ENCODE measurements at regions not wholly inside any gene's neighbourhood (a gene's known extent, or its start where the extent isn't known, plus 50 kb on each side); places are given as distances from the start of the nearest gene placed in this dataset.

DNA sequence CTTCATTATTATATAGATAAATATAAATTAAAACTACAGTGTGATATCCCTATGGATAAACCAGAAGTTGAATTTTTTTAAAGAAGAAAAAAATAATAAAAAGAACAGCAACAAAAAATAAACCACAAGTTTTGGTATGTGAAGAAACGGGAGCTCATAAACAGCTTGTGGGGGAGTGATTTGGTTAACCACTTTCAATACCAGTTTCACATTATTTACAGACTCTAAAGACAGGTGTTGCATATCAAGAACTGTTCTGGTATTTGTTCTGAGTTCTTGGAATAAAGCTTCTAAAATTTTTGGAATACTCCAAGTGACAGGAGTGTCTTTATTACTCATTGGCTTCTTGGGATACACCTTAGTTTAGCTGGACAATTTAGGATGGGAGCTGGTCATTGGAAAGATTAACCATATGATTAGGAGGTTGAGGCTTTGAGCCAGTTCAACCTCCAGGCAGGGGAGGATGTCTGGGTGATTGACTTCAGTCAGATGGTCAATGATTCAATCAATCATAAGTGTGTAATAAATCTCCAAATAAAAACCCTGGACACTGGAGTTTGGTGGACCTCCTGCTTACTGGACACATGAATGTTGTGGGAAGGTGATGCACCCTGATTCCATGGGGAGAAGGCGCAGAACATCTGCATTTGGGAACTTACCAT, 2223.1 kb upstream of the C9orf72 start:
- TF ChIP-seq, protein P1, sequence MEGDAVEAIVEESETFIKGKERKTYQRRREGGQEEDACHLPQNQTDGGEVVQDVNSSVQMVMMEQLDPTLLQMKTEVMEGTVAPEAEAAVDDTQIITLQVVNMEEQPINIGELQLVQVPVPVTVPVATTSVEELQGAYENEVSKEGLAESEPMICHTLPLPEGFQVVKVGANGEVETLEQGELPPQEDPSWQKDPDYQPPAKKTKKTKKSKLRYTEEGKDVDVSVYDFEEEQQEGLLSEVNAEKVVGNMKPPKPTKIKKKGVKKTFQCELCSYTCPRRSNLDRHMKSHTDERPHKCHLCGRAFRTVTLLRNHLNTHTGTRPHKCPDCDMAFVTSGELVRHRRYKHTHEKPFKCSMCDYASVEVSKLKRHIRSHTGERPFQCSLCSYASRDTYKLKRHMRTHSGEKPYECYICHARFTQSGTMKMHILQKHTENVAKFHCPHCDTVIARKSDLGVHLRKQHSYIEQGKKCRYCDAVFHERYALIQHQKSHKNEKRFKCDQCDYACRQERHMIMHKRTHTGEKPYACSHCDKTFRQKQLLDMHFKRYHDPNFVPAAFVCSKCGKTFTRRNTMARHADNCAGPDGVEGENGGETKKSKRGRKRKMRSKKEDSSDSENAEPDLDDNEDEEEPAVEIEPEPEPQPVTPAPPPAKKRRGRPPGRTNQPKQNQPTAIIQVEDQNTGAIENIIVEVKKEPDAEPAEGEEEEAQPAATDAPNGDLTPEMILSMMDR (conservative IDR thresholded peaks at IDR 0.05), result no peak
- no peak for TF ChIP-seq ZFX (IDR thresholded peaks at IDR 0.05)
- H3K27ac ChIP-seq, result no peak overlapping the region

DNA sequence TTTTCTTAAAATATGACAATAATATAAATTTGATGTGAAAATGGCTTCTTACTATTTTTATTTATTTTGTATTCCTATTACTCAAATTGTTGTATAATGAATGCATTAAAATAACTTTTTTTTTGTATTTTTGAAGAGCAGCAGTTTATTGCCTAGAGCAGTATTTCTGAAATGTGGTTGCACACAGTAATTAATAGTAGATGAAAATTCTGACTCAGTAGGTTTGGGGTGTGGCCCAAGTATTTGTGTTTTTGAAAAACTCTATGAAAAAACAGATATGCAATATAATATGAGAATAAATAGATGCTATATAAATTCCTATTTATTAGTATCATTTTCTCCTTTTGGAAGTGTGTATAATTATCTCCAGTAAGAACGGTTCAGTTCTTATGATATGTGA, 2225.3 kb upstream of the C9orf72 start:
- H3K27ac ChIP-seq, result no peak overlapping the region
- TF ChIP-seq, protein P1 (conservative IDR thresholded peaks at IDR 0.05), result no peak
- no peak for TF ChIP-seq ZFX (IDR thresholded peaks at IDR 0.05)

DNA sequence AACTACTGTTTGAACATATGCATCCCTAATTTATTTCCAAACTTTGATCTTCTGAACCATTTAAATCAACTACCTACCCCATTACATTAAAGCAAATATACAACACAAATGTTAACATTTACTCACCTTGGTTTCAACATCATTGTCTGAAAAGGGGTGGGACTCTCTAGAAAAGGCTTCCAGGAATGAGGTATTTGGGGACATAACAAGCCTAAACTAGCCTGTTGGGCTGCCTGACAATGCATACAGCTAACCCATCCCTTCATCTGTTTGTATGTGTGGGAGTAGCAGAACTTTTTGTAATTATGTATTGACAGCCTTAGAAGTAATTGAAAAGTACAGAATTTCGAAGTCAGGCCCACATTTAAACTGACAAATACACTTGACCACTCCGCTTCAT, 2225.9 kb upstream of the C9orf72 start:
- TF ChIP-seq ZFX (IDR thresholded peaks at IDR 0.05), result no peak
- TF ChIP-seq, protein P1 (conservative IDR thresholded peaks at IDR 0.05), result no peak
- H3K27ac ChIP-seq, result no peak overlapping the region

DNA sequence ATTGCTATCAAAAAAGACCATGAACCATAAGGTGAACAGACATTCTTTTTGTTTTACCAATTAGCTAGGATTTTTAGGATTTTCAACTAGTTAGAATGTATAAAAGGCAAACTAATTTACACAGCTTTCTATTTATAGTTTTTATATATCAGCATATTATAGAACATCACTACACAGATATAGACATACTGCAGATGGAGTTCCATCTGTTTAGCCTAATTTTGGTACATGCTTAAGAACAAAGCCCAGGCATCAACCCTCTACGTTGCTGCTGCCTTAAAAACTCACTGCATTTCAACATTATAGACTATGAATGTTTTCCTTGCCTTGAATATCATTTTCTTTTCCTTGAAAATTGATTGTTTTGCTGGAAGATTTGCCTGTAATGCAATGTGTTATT, 2227.5 kb upstream of the C9orf72 start:
- no peak overlapping the region for H3K27ac ChIP-seq
- TF ChIP-seq, protein P1 (conservative IDR thresholded peaks at IDR 0.05), result no peak
- TF ChIP-seq ZFX (IDR thresholded peaks at IDR 0.05), result no peak

DNA sequence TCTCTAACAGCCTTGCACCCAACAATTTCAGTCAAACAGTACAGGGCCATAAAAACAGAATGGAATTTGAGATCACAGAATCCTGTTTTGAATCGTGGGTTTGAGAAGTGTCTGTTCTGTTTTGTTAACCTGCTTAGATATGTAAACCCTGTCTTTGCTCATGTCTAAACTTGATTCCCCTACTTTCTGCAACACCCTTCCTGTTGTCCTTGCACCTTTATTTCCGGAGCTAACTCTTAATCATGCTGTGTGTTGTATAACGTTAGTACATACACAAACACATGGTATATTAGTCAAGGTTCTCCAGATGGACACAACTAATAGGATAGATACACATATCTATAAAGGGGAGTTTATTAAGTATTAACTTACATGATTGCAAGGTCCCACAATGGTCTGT, 2229.2 kb upstream of the C9orf72 start:
- no peak overlapping the region for H3K27ac ChIP-seq
- TF ChIP-seq ZFX (IDR thresholded peaks at IDR 0.05), result no peak
- TF ChIP-seq, protein P1 (conservative IDR thresholded peaks at IDR 0.05), result no peak

DNA sequence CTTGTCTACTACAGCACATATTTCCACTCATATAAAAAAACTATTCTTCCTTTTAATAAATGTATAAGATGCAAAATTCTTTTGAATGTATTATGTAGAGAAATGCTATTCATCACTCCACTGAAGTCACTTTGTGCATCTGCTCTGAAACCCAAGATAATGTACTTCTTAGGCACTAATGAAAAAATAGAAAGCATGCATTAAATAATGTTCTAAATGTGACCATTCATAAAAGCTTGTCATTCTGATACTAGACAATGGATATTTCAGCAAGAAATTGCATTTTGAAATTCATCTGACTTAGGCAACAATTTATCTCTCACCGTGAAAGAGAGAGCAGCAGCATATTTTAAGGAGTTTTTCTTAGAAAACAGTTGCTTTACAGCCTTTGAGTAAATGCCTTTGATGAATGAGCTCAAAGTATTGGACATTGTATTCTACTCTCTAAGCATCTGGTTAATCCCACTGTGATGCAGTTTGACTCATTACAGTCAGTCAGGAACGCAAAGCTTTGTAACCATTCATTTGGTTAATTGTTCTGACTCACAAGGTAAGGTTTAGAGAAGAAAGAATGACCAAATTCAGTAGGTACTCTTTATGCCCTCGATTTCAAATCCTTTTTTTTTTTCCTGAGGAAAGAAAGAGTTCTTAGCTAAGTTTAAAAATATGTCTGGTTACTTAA, 2233.8 kb upstream of the C9orf72 start:
- TF ChIP-seq ZFX (IDR thresholded peaks at IDR 0.05), result no peak
- TF ChIP-seq, protein P1 (conservative IDR thresholded peaks at IDR 0.05), result no peak
- H3K27ac ChIP-seq, result no peak overlapping the region

DNA sequence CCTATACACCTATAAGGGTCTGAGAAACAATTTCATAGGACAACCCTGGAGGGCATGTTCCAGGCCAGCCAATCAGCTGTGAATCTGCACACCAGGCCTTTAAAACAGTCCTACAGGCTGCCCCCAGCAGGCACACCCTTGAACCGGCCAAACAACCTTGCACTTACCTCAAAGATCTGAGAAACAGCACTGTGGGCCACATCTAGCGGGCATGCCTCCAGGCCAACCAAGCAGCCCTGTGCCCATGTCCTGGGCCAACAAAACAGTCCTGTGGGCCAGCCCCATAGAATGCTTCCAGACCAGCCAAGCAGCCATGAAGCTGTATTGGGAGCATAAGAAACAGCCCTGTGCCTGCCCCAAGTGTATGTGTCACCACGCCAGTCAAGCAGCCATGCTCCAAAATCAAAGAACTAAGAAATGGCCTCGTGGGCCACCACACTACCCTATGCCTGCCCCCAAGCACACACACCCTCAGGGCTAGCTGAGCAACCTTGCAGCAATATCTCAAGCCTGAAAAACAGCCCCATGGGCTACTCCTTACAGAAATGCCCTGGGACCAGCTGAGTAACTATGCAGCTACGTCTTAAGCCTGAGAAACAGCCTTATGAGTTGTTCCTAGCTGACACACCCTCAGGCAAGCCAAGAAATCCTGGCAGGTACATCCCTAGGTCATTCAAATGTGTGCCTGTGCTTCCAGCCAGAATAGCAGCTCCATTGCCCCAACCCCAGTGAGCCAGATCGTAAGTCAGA, 2243.8 kb upstream of the C9orf72 start:
- no peak overlapping the region for H3K27ac ChIP-seq
- TF ChIP-seq, protein P1 (conservative IDR thresholded peaks at IDR 0.05), result no peak
- no peak for TF ChIP-seq ZFX (IDR thresholded peaks at IDR 0.05)

Data from C4-2B (cell line).